Astrocyte of the hippocampus (primary cell): ENCODE measurements at regions not wholly inside any gene's neighbourhood (a gene's known extent, or its start where the extent isn't known, plus 50 kb on each side); places are given as distances from the start of the nearest gene placed in this dataset.
A peak's percentile ranks its signal among the peaks of the same experiment; 100 is the strongest.

Source experiments
- DNase-seq: peaks from one replicate; pipeline ENCODE4 v3.0.0; 2011; ENCODE audit warnings: low read depth, low spot score

DNA sequence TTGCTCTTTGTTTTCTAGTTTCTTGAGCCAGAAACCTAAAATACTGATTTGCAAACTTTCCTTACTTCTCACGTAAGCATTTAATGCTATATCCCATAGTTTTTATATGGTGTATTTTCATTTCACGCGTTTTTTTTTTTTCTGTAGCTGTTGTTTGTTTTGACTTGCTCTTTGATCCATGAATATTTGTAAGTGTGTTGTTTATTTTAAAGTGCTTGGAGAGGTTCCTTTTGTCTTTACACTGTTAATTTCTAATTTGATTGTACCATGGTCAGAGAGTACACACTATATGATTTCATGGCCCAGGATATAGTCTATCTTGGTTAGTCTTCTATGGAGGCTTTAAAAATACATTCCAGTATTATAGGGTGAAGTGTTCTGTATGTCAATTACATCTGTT, 84.8 kb upstream of the RNF217 start:
- DNase-seq, result no peak

DNA sequence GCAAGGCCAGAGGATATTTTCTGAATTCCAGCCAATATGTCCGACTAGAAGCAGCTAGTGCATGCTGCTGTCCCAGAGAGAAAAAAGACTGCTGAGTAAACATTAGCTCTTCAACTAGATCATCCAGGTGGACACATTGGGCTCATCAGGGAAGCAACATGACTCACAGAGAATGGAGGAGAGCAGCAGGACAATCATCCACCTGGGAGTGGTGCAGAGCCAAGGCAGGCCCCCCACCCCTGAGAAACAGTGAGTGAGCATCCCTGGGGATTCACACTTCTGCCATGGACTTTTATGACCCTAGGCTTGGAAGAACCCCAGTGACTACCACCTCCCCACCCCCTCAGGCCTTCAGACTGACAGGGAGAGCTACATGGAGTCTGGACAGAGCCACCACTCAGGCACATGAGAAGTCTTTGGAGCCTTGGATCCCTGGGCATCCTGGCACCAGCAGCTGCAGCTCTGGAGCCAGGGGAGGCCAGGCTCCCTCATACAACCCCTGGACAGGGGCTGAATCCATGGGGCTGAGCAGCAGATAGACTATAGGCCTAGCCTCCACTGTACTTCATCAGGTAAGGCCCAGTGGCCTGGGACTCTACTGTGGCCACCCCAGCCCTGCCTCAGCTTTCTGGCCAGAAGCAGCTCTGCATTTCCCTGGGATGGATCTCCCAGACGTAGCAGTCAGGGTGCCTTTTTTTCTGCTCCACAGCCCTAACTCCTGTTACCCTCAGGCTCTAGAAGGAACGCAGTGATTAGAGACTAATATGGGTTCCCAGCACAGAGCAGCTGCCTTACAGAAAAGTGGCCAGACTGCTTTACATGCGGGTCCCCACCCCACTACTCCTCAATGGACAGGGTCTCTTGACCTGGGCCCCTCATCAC, 82.9 kb upstream of the RNF217 start:
- no peak for DNase-seq

DNA sequence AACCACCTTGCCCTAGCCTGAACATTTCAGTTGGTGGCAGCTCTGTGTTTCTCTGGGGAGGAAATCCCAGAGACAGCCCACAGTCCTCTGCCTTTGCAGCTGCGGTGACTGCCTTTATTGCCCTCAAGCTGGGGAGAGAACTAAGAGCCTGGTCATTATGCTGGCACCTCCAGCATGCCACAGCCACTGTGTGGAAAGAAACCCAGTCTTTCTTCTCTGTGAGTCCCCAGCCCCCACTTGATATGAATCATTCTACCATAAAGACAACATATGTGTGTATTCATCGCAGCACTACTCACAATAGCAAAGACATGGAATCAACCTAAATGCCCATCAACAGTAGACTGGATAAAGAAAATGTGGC, 82.3 kb upstream of the RNF217 start:
- DNase-seq, result no peak

- DNase-seq, result no peak
These were observed 80.2 kb upstream of the RNF217 start for GRCh38 chr6:124881898-124882578.

DNA sequence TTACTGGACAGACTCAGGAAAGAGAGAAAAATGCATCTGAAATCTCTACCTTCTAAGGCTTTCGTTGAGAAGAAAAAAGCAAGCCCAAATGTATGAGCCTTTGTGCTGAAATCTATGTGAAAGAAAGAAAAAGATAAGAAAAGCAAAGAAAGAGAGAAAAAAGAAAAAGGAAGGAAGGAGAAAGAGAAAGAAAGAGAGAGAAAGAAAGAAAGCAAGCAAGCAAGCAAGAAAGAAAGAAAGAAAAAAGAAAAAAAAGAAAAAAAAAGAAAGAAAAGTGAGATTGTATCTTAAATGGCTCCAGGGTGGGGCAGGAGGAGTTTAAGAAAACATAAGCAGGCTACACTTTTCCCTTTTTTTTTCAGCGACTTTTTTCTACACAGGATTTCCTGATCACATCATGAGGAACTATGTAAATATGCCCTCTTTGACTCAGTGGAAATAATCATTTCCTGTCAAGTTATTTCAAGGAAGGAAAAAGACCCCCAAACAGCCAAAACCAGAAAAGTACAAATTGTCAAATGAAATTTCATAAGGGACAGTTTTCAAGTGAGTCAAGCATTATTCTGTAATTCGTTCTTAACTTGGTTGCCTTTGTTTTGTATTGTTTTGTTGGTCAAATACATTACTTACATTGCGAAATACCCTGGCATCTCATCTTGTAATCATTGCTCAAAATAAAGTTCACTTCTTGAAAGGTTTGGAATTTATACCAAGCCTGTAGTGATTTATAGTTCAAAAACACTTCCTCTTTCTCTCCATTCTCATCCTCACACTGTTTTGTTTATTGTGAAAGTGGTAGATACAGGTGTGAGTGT, 79.5 kb upstream of the RNF217 start:
- DNase-seq, result no peak

DNA sequence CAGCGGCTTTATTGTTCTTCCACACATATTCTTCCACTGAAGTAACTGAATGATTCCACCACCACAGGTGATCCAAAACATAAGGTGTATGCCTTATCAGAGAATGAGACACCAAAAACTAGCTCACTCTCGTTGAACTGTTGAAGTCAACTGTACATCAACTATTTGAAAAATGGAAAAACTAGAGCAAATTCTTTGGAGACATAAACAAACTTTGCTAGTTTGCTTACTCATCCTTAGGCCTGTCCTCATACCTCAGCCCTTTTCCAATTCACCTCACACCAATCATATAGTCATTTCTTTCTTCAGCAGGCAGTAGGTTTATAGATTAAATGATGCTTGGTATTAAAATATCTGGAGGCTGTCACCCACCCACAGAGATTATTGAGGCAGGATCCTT, 77.1 kb upstream of the RNF217 start:
- DNase-seq, result no peak

- no peak for DNase-seq
These were observed 74.2 kb upstream of the RNF217 start for GRCh38 chr6:124887872-124888580.

DNA sequence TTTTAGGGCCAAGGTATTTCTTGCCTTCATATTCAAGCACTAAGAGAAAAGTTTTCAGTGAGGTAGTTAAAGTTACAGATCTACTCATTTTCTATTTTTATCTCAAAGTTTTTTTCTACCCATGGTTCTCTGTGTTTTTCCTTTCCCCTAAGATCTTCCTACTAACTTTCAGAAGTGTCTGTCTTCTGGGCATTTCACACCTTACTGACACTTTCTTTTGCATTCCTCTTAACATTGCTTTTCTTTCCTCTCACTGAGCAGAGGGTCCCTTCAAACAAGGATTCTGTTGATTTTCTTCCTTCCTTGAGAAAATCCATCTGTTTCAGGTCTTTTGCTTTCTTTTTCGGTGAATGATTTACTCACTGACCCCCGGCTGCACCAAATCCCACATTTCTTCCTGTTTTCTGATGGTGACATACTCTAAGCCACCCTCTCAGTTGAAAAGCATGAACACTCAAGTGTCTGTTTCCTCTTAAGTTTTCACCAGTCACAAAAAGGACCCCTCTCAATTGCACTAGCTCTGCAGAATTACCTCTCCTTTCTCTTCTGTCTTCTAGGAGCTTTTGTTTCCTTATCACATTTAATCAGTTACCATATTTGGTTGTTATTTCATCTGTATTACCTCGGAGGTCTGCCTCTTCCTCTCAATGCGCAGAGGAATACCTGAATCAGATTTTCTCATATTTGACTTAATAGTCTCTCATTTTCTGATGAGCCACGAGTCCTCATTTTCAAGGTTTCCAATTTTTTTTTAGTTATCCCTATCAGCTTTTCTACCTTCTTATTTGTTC, 73.5 kb upstream of the RNF217 start:
- no peak for DNase-seq

- peak; percentile 10 for DNase-seq
These were observed 61.2 kb upstream of the RNF217 start for GRCh38 chr6:124901084-124901483.

DNA sequence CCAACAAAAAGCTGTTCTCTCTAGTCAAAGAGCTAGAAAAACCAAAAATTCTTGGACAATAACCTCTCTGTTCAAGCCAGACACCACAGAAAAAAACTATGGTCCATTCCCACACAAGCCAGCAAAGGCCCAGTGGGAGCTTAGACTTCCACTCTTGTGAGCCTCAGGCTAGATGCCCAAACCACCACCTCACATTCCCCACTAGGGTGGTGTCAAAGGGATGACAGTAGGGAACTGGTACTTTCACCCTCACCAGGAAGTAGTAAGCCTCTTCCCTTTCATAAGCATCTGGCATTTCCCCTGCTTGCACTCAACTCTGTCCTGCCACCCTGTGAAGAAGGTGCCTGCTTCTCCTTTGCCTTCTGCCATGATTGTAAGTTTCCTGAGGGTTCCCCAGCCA, 58.4 kb upstream of the RNF217 start:
- DNase-seq, result no peak

DNA sequence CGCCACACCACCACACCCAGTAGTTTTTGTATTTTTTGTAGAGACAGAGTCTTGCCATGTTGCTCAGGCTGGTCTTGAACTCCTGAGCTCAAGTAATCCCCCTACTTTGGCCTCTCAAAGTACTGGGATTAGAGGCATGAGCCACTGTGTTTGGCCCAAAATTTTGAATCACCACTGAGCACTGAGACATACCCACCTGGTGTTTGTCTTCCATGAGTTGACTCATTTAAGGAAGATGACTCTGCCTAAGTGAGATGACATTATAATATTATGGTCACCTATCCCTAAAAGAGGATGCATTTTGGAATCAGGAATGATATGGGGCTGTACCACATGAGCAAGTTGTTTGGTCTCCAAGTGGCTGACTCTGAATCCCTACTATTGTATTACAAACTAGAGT, 54.6 kb upstream of the RNF217 start:
- no peak for DNase-seq
